Fibroblast of skin of back (primary cell): ENCODE measurements at regions not wholly inside any gene's neighbourhood (a gene's known extent, or its start where the extent isn't known, plus 50 kb on each side); places are given as distances from the start of the nearest gene placed in this dataset.
"Not testable (repeated sequence)": the region's sequence is repeated elsewhere in the genome, so short reads cannot be mapped to it uniquely, and the experiment has no call there.

Experiments used
- DNase-seq: peaks from one replicate; pipeline ENCODE4 v3.0.0-alpha.2; 2013

DNA sequence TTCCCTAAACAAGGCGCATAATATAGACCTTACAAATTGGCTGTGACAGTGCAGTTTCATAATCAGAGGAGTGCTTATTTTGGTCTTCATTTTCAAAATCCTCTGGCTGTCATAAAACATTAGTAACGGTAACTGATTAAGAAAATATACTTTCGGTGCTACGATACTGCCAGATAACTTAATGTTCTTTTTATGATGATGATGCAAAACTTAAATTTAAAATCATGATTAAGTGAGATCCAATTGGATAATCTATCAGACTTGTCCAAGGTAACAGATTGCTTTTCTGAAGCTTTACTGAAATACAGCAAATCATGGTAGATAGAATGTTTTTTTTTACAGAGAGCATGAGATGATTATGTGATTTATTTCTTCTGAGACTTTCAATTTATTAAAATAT is 364.2 kb upstream of the CNTN3 start:
- no peak for DNase-seq

DNA sequence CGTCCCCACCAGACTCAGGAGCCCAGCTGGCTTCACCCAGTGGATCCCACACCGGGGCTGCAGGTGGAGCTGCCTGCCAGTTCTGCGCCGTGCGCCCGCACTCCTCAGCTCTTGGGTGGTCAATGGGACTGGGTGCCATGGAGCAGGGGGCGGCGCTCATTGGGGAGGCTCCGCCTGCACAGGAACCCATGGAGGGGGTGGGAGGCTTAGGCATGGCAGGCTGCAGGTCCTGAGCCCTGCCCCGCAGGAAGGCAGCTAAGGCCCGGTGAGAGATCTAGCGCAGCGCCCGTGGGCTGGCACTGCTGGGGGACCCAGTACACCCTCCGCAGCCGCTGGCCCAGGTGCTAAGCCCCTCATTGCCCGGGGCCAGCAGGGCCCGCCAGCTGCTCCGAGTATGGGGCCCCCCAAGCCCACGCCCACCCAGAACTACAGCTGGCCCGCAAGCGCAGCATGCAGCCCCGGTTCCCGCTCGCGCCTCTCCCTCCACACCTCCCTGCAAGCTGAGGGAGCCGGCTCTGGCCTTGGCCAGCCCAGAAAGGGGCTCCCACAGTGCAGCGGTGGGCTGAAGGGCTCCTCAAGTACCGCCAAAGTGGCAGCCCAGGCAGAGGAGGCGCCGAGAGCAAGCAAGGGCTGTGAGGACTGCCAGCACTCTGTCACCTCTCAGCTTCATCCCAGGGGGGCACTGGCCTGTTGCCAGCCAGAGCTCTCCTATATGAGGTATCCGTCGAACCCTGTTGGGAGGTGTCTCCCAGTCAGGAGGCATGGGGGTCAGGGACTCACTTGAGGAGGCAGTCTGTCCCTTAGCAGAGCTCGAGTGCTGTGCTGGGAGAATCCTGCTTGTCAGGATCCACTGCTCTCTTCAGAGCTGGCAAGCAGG is 370.8 kb upstream of the CNTN3 start:
- not testable (repeated sequence) for DNase-seq

DNA sequence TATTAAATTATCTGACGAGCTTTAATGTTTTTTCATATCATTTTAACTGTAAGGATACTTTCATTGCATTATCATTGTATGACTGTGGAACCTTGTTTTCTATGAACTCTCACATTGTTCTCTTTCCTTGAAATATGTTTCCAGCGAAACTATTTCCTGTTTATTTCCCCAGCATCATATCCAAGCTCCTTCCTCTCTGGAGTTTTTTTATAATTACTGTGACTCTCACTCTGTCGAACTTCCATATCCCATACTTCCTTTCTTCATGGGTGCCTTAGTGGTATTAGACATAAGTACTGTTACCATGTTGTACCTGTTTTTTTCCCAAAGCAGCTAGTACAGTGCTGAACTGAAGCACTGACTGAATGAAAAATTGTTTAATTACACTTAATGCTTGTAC is 373.6 kb upstream of the CNTN3 start:
- DNase-seq: no peak

DNA sequence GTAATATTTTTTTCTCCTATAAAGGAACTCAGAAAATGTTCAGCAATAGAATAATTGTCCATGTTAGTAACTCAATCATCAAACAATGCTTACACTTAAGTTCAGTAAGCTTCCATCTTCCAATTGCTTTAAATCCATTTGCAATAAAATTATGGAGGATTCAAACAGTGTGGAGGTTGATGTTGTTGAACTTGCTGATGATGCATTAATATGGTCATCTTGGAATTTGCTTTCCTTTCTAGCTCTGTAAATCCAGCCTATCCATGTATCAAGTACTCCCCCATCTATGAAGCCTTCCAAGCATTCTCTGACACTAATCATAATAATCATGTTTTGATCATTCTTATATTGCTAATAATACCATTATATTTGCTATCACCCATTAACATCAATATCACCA is 378.4 kb upstream of the CNTN3 start:
- no peak for DNase-seq

DNA sequence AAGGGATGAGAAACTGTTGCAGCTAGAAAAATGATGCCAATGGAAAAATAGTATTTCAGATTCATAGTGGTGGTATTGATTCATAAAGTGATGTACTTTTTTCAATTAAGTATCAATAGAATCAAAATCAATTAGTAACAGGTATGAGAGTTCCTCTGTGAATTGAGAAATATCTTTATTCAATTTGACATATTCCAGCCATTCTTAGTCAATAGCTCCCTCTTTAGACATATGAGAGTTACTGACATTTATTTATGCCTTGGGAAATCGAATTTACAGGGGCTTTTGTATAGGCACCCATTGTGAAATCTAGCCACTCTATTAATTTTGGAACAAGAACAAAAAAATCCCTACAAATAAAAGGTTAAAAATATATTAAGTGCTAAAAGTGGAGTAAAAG is 386.9 kb upstream of the CNTN3 start:
- peak; percentile 37 for DNase-seq

DNA sequence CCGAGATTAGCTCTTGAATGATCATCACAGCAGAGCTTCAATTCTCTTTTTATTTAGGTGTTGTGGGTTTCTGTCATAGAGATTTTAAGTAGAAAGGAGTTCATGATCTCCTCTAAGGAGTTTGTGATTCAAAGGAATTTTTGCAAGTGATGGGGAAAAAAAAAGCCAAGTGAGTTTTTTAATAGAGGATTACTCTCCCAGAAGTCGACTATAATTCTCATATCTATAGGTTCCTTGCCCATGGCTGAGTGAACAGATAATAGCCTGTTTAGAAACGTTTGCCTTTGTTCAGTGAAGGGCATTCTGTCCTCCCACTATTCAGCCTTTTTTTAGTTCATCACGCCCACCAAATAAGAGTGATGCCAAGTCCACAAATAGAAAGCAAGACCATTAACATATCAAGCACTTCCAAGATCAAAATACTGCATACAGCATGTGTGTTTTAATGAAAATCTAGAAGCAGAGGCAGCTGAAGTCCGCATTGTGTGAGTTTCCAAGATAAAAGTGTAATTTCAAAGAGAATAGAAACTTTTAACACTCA is 398.4 kb upstream of the CNTN3 start:
- no peak for DNase-seq

DNA sequence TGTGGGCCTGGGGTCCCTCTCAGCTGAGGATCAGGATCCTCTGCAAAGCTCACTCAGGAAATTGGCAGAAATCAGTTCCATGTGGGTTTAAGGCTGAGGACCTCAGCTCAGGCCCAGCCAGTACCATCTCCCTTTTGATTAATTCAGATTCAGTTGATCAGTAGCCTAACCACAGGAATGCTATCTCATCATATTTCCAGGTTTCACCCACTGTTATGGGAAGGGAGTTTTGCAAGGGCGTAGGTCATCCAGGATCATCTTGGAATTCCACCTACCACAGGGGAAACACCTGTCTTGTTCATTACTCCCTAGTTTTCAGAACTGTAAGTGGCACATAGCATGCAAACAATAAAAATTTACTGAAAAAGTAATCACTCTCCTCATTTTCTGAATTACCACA is 399.5 kb upstream of the CNTN3 start:
- no peak for DNase-seq

DNA sequence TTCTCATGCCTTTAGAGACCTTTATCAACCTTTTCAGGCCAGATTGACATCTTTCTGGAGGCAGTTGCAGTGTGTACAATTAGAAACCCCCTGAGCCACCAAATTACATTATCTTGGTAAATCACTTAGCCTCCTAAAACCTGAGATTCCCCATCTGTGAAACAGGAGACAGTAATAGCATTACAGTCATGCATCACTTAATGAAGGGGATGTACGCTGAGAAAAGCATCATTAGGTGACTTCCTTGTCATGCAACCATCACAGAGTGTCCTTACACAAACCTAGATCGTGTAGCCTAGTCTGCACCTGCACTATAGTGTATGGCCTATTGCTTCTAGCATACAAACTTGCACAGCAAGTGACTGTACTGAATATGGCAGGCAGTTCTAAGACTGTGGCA is 400.8 kb upstream of the CNTN3 start:
- no peak for DNase-seq

DNA sequence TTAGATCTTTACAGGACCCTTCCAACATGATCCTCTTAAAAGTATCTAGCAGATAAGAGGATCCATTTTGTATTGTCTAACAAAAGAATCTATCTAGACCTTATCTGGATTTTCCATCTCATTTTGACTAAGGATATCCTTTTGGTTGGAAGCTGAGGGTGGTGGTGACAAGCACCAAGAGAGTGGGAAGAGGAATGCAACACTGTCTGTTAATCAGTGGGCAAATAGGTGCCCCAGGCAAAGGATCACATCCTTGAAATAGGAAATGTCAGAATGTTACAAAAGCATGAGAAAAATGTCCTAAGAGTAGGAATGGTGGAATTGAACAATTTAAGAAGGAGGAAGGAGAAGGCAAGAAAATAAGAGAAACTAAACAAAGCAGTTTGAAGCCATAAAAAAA is 420.7 kb upstream of the CNTN3 start:
- DNase-seq: no peak

DNA sequence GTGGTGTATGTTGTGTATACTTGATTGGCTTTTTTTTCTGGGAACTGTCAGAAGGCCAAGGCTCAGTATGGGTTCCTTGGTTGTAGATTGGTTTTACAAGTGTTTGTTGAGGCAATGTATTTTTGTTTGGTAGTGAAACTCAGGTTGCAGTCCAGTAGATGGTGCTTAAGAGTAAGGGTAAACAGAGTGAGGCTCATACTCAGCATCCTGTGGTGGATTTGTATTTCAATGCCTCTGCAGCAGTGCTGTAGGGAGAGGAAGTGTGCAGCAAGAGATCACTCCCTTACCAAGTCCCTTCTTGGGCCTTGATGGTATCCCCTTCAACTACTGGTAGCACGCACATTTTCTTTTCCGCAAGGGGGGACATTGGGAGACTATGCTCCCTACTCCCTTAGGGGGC is 428.5 kb upstream of the CNTN3 start:
- DNase-seq: no peak

DNA sequence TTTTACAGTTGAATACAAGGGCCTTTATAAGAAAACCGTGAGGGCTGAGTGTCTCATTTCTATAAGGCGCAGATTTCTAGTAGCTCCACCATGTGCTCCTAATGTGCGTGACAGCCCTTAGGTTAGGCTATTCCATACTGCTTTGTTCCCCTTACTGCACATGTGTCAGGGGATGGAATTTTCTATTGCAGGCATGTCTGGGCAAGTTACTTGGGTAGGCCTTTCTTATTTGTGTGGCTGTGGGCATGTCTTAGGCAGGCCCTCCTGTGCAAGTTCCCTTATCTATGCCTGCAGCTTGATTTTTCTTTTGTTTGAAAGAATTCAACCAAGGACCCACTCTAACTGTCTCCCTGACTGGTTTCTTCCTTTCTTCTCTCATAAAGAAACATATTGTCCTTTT is 434.2 kb upstream of the CNTN3 start:
- DNase-seq: peak; percentile 15

DNA sequence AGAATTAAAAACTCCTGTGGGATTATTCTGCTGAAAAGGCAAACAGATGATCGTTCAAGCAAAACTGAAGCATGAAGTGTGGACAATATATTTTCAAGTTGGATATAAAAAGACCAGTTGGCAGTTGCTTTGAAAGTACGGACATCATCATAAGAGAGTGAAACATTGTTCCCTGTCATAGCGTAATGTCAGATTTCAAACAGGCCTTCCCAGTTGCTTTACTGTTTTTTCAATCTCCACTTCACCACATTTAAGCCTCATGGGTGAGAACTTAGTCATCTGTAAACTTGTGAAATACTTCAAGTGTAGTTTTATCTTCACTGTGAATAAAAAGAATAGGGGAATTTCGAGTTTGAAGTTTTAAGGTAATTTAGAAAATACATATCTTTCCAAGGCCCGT is 435.1 kb upstream of the CNTN3 start:
- peak; percentile 16 for DNase-seq

DNA sequence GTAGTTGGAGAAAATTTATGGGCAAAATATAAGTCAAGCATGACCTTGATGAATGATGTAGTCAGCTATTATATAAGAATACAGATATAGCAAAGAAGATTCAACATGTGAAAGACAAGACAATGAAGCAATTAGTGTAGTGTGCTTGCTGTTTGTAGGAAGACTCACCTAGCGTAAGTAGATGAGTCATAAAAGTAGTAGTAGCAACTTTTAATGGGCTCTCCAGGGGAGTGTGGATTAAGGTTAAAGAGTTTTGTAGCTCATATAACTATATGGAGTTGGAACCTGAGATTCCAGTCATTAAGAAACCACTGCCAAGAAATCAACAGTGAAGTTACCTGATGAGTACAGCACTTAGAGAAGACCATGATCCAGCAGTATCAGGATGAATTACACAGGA is 444.7 kb upstream of the CNTN3 start:
- no peak for DNase-seq

DNA sequence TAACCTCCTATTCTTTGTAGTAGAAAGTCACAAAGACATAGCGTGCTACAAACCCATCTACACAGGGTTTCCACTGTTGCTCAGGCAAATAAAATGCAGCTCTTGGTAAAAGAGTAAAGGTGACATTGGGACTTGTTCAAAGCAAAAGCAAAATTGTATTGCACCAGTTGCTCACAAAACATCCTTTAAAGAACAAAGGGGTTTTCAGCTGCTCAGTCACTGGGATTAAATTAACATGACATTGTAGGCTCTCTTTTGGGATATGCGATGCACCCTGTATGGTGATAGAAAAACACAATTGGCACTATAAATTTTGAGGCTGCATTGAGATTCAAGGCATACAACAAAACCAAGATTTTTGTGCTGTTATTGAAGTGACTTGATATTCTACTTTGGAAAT is 447.3 kb upstream of the CNTN3 start:
- no peak for DNase-seq

DNA sequence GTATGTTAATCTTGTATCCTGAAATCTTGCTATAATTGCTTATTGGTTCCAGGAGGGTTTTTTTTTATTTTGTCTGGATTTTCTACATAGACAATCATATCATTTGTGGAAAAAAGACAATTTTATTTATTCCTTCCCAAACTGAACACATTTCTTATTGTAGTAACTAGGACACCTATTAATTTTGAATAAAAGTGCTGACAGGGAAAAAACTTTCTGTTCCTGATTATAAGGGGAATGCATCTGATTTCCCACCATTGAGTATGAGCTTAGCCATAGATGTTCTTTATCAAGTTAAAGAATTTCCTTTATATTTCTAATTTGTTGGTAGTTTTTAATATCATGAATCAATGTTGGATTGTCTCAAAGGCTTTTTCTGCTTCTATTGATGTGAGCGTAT is 460.7 kb upstream of the CNTN3 start:
- no peak for DNase-seq

DNA sequence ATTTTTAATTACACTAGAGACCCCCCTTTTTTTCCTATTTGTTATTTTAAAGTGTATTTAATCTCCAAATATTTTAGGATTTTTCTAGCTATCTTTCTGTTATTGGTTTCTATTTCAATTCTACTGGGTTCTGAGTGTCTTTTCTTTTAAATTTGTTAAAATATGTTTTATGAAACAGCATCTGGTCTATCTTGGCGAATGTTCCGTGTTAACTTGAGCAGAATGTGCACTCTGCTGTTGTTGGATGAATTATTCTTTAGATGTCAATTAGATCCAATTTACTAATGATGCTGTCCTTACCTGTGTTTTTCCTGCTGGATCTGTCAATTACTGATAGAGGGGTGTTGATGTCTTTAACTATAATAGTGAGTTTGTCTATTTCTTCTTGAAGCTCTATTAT is 462.0 kb upstream of the CNTN3 start:
- DNase-seq: no peak

DNA sequence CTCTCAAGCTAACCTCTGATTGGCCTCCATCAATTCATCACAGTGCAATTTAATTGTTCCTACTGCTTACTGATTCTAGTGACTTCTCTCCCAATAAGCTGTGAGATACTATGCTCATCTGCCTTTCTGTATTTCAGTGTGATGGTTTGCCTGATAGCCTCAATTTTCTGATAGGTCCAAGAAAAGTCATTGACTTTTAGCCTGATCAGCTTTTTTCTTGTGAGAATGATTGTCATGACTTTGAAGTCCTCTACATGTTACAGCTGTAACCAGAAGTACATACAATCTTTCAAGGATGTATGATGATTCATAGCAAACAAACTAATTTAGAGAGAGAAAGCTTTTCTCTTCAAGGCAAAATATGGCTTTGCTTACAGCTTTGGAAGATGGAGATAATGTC is 463.8 kb upstream of the CNTN3 start:
- DNase-seq: no peak

DNA sequence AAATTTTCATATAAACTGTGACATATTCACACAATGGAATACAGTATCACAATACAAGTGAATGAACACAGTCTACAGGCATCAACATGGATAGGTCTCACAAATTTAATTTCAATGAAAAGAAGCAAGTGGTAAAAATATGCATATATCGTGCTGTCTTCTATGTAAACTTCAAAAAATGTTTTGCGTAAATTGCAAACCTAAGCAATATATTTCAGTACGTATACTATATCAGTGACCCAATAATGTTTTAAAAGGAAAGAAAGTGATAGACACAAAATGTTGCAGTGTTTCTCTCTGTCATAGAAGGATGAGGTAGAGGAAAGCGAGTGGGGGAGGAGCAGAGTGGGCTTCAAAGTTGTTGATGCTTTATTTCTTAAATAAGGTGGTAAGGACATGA is 468.4 kb upstream of the CNTN3 start:
- DNase-seq: no peak

DNA sequence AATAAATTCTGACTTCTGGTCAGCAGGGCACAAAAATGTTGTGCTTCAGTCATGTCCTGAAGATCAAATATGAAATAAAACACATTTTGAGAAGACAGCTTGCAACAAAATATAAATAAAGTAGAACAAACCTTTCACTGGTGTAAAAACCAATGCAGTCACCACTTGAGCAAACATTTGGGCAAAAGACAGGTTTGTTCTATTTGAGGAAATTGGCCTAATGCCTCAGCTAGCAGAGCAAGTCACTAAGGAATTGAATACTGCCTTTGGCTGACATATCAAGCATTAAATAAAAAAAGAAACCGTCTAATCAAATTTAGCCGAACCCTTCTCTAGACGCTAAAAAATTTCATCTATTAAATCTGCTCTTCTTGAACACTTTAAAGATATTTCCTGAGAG is 475.4 kb upstream of the CNTN3 start:
- no peak for DNase-seq

DNA sequence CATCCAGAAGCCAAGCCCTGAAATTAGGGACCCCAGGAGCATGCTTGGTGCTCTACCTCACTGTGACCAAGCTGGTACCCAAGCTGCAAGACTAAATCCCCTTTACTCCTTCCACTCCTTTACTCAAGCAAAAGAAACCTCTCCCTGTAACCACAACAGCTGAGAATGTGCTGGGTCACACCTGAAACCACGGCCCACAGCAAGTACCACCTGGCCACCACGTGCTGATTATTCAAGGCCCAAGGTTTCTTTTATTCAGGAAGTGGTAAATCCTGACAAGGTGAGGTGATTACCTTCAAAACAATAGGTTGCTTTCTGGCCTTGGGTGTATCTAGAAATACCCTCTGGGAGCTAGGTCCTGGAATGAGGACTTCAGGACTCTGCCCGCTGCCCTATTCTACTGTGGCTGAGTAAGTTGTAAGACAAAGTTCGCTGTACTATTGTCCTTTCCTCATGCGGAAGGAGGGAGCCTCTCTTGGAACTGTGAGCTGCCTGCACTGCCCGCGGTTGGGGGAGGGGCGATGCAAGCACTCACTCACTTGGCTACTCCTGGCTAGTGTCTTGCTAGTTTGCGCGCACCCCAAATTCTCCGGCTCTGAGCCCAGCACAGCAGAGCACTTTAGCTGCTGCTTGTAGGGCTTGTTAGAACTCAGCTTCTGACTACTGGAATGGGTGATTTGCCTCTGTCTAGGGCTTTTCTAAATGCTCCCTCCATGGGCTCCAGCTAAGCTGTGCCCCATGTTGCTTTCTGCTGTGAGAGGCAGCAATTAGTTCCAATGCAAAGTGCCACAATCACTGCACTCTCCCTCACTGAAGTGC is 487.1 kb upstream of the CNTN3 start:
- DNase-seq: no peak

DNA sequence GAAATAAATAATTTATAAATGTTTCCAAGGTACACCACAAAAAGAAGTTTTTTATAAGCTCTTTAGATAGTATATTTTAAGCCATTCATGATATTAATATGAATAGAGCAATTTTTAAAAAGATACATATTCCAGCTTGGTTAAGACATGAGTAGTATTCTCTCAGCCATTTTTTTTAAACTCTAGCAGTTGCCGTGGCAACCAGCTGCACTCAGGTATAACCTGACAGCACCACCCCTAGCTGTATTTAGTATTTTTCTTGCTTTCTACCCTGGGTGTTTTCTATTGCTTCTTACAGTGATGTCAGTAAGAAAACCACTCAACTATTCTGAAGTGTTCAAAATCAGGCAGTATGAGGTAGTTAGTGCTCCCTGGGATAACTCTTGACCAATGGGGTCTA is 496.3 kb upstream of the CNTN3 start:
- DNase-seq: no peak

DNA sequence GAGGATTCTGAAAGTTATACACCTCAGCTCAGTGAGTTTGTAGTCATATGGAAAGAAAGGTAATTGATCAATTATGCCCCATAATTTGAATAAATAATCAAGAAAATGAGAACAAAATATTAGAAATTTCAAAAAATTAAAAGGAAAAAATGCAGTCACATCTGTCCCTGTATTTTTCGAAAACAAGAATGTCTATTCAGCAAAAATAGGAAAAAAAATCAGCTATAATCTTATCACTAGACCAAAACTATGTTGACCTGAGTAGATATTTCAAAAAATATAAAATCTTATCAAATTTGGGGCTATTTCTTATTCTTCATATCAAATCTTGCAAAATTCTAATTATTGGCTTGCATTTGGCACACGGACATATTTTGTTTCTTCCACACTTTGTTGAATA is 501.2 kb upstream of the CNTN3 start:
- no peak for DNase-seq

DNA sequence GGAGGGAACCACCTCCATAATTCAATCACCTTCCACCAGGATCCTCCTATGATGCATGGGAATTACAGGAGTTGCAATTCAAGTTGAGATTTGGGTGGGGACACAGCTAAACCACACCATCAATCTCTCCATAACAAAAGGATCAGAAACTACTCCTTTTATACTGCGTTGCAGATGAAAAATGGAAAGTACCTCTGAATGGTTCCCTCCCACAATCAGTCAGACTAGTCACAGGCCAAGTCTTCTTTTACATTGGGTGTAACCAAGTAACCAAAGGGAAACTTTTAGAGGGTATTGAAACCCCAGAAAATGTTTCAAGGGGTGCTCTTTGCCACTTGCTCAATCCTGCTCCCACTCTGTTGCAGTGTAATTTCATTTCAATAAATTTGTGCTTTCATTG is 504.3 kb upstream of the CNTN3 start:
- DNase-seq: no peak

DNA sequence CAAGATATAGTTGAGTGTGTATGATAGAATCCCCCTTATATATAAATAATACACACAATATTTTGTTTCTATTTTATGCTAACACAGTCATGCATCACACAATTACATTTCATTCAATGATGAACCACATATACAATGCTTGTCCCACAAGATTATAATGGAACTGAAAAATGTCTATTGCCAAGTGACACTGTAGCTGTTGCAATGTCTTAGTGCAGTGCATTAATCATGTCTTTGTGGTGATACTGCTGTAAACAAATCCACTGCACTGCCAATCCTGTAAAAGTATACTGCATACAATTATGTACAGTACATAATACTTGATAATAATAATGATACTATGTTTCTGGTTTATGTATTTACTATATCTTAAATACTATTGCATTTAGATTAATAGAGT is 512.1 kb upstream of the CNTN3 start:
- no peak for DNase-seq
